ENCODE measurements at regions not wholly inside any gene's neighbourhood (a gene's known extent, or its start where the extent isn't known, plus 50 kb on each side); places are given as distances from the start of the nearest gene placed in this dataset.

- TF ChIP-seq, protein P1, sequence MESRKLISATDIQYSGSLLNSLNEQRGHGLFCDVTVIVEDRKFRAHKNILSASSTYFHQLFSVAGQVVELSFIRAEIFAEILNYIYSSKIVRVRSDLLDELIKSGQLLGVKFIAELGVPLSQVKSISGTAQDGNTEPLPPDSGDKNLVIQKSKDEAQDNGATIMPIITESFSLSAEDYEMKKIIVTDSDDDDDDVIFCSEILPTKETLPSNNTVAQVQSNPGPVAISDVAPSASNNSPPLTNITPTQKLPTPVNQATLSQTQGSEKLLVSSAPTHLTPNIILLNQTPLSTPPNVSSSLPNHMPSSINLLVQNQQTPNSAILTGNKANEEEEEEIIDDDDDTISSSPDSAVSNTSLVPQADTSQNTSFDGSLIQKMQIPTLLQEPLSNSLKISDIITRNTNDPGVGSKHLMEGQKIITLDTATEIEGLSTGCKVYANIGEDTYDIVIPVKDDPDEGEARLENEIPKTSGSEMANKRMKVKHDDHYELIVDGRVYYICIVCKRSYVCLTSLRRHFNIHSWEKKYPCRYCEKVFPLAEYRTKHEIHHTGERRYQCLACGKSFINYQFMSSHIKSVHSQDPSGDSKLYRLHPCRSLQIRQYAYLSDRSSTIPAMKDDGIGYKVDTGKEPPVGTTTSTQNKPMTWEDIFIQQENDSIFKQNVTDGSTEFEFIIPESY (IDR thresholded peaks at IDR 0.05), result no peak
- TF ChIP-seq POLR2AphosphoS5 (IDR thresholded peaks at IDR 0.05; ENCODE audit: low read length), result no peak
- TF ChIP-seq CHD4 (IDR thresholded peaks at IDR 0.05), result no peak
- TF ChIP-seq GATAD2B (conservative IDR thresholded peaks at IDR 0.05; ENCODE audit: low read depth), result no peak
- TF ChIP-seq WRNIP1 (IDR thresholded peaks at IDR 0.05; ENCODE audit: borderline replicate concordance, low read depth, low read length), result no peak
- TF ChIP-seq STAT3 (IDR thresholded peaks at IDR 0.05; ENCODE audit: low read depth, low read length), result no peak
- TF ChIP-seq, protein P2, sequence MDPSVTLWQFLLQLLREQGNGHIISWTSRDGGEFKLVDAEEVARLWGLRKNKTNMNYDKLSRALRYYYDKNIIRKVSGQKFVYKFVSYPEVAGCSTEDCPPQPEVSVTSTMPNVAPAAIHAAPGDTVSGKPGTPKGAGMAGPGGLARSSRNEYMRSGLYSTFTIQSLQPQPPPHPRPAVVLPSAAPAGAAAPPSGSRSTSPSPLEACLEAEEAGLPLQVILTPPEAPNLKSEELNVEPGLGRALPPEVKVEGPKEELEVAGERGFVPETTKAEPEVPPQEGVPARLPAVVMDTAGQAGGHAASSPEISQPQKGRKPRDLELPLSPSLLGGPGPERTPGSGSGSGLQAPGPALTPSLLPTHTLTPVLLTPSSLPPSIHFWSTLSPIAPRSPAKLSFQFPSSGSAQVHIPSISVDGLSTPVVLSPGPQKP (IDR thresholded peaks at IDR 0.05; ENCODE audit: low read depth, low read length), result no peak
- no peak for TF ChIP-seq ZNF384 (IDR thresholded peaks at IDR 0.05; ENCODE audit: borderline replicate concordance, low read depth, low read length)
- TF ChIP-seq ZNF622 (IDR thresholded peaks at IDR 0.05), result no peak
Observed at GRCh38 chr21:15407585-15407984, 322.2 kb upstream of the USP25 start (continued).

DNA sequence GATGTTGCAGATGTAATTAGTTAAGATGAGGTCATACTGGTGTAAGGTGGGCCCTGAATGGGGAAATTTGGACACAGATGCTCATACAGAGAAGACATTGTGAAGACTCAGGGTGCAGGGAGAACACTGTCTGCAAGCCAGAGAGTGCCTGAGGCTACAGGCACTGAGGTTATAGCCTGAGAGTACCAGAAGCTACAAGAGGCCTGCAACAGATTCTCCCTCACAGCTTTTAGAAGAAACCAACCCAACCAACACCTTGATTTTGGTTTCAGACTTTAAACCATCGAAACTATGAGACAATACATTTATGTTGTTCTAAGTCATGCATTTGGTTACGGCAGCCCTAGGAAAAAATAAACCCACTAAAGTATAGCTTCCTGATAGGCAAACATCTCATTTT is 321.7 kb upstream of the USP25 start:
- Histone ChIP-seq H3K9ac (ENCODE audit: control insufficient read depth, insufficient read depth, low read length) (no peak overlapping the region), H3K4me1 (ENCODE audit: control insufficient read depth, insufficient read depth, low read length) (no peaks in the 10 kb centered on the region), H3K4me2 (ENCODE audit: control insufficient read depth, insufficient read depth) (no peak overlapping the region), H4K20me1 (ENCODE audit: control insufficient read depth, insufficient read depth) (no peaks in the 10 kb centered on the region), H3K27me3 (replicated peaks in 1 of 2; ENCODE audit: control insufficient read depth in 2 of 2, insufficient read depth in 2 of 2, low read length in 1 of 2) (no peaks in the 10 kb centered on the region), H3K36me3 (ENCODE audit: control insufficient read depth in 2 of 2, insufficient read depth in 2 of 2, low read length in 1 of 2) (no peaks in the 10 kb centered on the region), H2AFZ (ENCODE audit: control insufficient read depth, low read depth, low read length) (no peak overlapping the region), H3K27ac (ENCODE audit: control insufficient read depth, insufficient read depth) (no peak overlapping the region), H3K4me3 (no peak overlapping the region), H3K9me3 (replicated peaks; ENCODE audit: control insufficient read depth, insufficient read depth, low read length) (no peaks in the 10 kb centered on the region; the same call in 1 of the 3 replicates), H3K79me2 (ENCODE audit: control insufficient read depth, insufficient read depth, low read length) (no peaks in the 10 kb centered on the region)
- 3% methylated on average over 2 of the region's 2 CpGs for WGBS (ENCODE audit: insufficient coverage, insufficient replicate concordance, low lambda C conversion rate, missing lambda C conversion rate)
- ChIA-PET POLR2A (no interaction called here), SMC1A (ENCODE audit: uncharacterized antibody, unreplicated experiment) (interaction anchor here (0.7 to 1.2 kb wide), 2 partner anchors 15 to 19 kb away, joined by 3 to 5 read pairs; no protein-coding TSS in a partner anchor), RAD21 (ENCODE audit: unreplicated experiment) (no interaction called here), CTCF (interaction anchor here (1.0 kb wide), 1 partner anchor 368 kb away, joined by 3 read pairs; no protein-coding TSS in a partner anchor)
- FAIRE-seq (no peak), ATAC-seq (peak; percentile 95), DNase-seq (ENCODE audit: low read depth, low spot score) (no peak)
- intact Hi-C loops (cut with micrococcal nuclease; ENCODE audit: unreplicated experiment), result no loop called here
- no TSS peak for BruUV-seq (replicated peaks)
- in situ Hi-C loops (cut with MboI), result no loop called here
- no peak for TF ChIP-seq MAX (IDR thresholded peaks at IDR 0.05; ENCODE audit: low read depth, low read length)
- TF ChIP-seq RAD21 (IDR thresholded peaks at IDR 0.05; ENCODE audit: insufficient read depth, low read depth, low read length), result no peak
- TF ChIP-seq IKZF2 (IDR thresholded peaks at IDR 0.05), result peak; percentile 27 to 29; a peak in 2 of 4 replicates
- no peak for TF ChIP-seq YBX1 (IDR thresholded peaks at IDR 0.05)
- TF ChIP-seq MEF2A (IDR thresholded peaks at IDR 0.05; ENCODE audit: insufficient read depth, low read depth, low read length), result no peak
- no peak for TF ChIP-seq SMC3 (IDR thresholded peaks at IDR 0.05; ENCODE audit: borderline replicate concordance, low read length)
- TF ChIP-seq, protein P3, sequence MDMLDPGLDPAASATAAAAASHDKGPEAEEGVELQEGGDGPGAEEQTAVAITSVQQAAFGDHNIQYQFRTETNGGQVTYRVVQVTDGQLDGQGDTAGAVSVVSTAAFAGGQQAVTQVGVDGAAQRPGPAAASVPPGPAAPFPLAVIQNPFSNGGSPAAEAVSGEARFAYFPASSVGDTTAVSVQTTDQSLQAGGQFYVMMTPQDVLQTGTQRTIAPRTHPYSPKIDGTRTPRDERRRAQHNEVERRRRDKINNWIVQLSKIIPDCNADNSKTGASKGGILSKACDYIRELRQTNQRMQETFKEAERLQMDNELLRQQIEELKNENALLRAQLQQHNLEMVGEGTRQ (IDR thresholded peaks at IDR 0.05; ENCODE audit: borderline replicate concordance, low read depth, low read length), result no peak
- no peak for TF ChIP-seq KLF5 (IDR thresholded peaks at IDR 0.05; ENCODE audit: partially characterized antibody)
- no peak for TF ChIP-seq HDAC2 (IDR thresholded peaks at IDR 0.05)
- no peak for TF ChIP-seq SIN3A (IDR thresholded peaks at IDR 0.05; ENCODE audit: low read depth, low read length)
